ENCODE measurements at regions not wholly inside any gene's neighbourhood (a gene's known extent, or its start where the extent isn't known, plus 50 kb on each side); places are given as distances from the start of the nearest gene placed in this dataset.

DNA sequence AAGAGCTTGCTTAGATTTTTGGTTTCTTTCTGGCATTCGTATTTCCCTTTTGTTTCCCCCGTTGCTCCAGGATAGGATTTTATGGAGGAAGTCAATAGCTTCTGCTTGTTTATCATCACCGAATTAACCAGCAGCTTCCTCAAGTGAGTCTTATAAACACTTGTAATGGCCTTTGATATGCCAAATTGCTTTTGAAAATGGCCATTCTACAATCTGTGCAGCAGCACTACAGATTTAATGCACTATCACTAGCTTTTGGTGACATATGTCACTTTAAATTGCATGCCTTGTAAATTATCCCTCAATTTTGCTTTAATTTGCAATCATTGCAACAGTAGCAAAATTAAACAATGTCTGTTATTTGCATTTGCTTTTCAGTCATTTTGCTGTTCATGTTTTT lies 774.7 kb downstream of the METTL4 start:
- 64% methylated on average over 3 of the region's 3 CpGs for WGBS (ENCODE audit: insufficient coverage, low coverage, low lambda C conversion rate, missing lambda C conversion rate)
- TF ChIP-seq, protein P1, sequence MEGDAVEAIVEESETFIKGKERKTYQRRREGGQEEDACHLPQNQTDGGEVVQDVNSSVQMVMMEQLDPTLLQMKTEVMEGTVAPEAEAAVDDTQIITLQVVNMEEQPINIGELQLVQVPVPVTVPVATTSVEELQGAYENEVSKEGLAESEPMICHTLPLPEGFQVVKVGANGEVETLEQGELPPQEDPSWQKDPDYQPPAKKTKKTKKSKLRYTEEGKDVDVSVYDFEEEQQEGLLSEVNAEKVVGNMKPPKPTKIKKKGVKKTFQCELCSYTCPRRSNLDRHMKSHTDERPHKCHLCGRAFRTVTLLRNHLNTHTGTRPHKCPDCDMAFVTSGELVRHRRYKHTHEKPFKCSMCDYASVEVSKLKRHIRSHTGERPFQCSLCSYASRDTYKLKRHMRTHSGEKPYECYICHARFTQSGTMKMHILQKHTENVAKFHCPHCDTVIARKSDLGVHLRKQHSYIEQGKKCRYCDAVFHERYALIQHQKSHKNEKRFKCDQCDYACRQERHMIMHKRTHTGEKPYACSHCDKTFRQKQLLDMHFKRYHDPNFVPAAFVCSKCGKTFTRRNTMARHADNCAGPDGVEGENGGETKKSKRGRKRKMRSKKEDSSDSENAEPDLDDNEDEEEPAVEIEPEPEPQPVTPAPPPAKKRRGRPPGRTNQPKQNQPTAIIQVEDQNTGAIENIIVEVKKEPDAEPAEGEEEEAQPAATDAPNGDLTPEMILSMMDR (IDR thresholded peaks at IDR 0.05), result no peak
- no peak for TF ChIP-seq POLR2A (IDR thresholded peaks at IDR 0.05)
- no peaks in the 10 kb centered on the region for H3K4me1 ChIP-seq
- no peak for ATAC-seq
- intact Hi-C loops (cut with DNase I), result no loop called here
- no peak overlapping the region for H3K27ac ChIP-seq
- no peaks in the 10 kb centered on the region for H3K9me3 ChIP-seq
- no peaks in the 10 kb centered on the region for H3K27me3 ChIP-seq
- DNase-seq, result no peak
- H3K36me3 ChIP-seq, result no peaks in the 10 kb centered on the region
- H3K4me3 ChIP-seq, result no peak overlapping the region

DNA sequence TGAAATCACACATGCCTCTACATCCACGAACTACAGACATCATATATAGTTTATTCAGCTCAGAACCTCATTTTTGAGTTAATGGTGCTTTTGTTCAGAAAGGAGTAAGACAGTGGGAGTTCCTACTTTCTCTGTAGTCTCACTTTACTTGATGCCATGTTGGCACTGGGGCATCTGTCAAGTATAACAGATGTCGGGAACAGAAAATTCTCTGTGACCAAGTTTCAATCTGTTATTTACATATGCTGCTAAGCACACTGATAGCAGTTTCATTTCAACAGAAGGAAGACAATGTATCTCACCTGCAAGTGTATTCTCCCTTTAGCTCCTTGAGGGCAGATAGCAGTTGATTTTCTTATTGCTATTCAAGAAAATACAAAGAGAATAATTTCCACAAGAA lies 774.1 kb downstream of the METTL4 start:
- Histone ChIP-seq H3K4me1 (no peaks in the 10 kb centered on the region), H3K27me3 (no peaks in the 10 kb centered on the region), H3K36me3 (no peaks in the 10 kb centered on the region), H3K4me3 (no peak overlapping the region), H3K27ac (no peak overlapping the region), H3K9me3 (no peaks in the 10 kb centered on the region)
- 44% methylated on average over 2 of the region's 2 CpGs for WGBS (ENCODE audit: insufficient coverage, low coverage, low lambda C conversion rate, missing lambda C conversion rate)
- intact Hi-C loops (cut with DNase I), result no loop called here
- DNase-seq (no peak), ATAC-seq (no peak)
- TF ChIP-seq, protein P1 (IDR thresholded peaks at IDR 0.05), result no peak
- no peak for TF ChIP-seq POLR2A (IDR thresholded peaks at IDR 0.05)

DNA sequence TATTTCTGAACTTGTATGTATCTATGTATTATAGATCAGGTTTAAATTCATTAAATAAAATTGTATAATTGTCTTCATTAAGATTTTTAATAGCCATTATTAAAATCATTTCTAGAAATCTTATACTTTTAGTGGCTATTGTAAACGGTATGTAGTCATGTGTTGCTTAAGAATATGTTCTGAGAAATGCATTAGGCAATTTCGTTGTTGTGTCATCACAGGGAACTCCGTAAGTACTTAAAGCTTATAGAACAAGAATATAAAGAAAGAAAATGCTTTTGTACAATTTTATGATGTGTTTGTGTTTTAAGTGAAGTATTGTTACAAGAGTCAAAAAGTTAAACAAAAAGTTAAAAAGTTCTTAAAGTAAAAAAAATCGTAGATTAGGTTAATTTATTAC lies 765.8 kb downstream of the METTL4 start:
- 47% methylated on average over 4 of the region's 4 CpGs for WGBS (ENCODE audit: insufficient coverage, low coverage, low lambda C conversion rate, missing lambda C conversion rate)
- no peak for TF ChIP-seq POLR2A (IDR thresholded peaks at IDR 0.05)
- DNase-seq (no peak), ATAC-seq (no peak)
- no peaks in the 10 kb centered on the region for H3K36me3 ChIP-seq
- no peak overlapping the region for H3K27ac ChIP-seq
- intact Hi-C loops (cut with DNase I), result no loop called here
- no peaks in the 10 kb centered on the region for H3K4me1 ChIP-seq
- H3K27me3 ChIP-seq, result no peaks in the 10 kb centered on the region
- no peak overlapping the region for H3K4me3 ChIP-seq
- no peaks in the 10 kb centered on the region for H3K9me3 ChIP-seq

DNA sequence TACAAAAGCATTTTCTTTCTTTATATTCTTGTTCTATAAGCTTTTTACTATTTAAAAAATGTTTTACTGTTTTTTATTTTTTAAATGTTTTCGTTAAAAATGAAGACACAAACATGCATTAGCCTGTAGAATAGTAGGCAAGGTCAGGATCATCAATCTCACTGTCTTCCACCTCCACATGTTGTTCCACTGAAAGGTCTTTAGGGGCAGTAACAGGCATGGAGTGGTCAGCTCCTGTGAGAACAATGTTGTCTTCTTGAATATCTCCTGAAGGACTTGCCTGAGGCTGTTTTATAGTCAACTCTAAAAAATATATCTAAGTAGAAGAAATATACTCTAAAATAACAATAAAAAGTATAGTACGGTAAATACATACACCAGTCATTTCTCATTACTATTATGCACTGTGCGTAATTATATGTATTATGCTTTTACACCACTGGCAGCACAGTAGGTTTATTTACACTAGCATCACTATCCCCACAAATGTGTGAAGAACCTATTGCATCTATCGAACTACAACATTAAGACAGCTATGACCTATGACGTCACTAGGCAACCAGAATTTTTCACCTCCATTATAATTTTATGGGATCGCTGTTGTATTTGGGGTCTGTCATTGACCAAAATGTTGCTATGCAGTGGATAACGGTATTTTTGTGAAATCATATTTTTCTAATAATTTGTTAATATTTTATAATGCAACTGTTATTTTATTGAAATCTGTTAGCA lies 764.3 kb downstream of the METTL4 start:
- no peak for TF ChIP-seq POLR2A (IDR thresholded peaks at IDR 0.05)
- TF ChIP-seq, protein P1 (IDR thresholded peaks at IDR 0.05), result no peak
- no peaks in the 10 kb centered on the region for H3K9me3 ChIP-seq
- ATAC-seq, result no peak
- intact Hi-C loops (cut with DNase I), result no loop called here
- no peaks in the 10 kb centered on the region for H3K36me3 ChIP-seq
- no peaks in the 10 kb centered on the region for H3K27me3 ChIP-seq
- 73% methylated on average over 7 of the region's 7 CpGs for WGBS (ENCODE audit: insufficient coverage, low coverage, low lambda C conversion rate, missing lambda C conversion rate)
- DNase-seq, result no peak
- no peaks in the 10 kb centered on the region for H3K4me1 ChIP-seq
- no peak overlapping the region for H3K4me3 ChIP-seq
- no peak overlapping the region for H3K27ac ChIP-seq

DNA sequence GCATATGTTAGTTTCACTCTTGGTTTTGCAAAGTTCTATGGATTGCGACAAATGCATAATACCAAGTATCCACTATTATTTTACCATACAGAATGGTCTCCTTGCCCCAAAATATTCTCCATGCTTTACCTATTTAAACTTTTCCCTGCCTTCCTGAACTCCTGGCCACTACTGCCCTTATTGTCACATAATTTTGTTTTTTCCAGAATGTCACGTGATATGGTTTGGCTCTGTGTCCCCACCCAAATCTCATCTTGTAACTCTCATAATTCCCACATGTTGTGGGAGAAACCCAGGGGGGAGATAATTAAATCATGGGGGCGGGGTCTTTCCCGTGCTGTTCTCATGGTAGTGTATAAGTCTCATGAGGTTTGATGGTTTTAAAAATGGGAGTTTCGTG lies 760.0 kb downstream of the METTL4 start:
- no peak for TF ChIP-seq POLR2A (IDR thresholded peaks at IDR 0.05)
- TF ChIP-seq, protein P1 (IDR thresholded peaks at IDR 0.05), result no peak
- intact Hi-C loops (cut with DNase I), result no loop called here
- no peak overlapping the region for H3K4me3 ChIP-seq
- no peaks in the 10 kb centered on the region for H3K27me3 ChIP-seq
- H3K4me1 ChIP-seq, result no peaks in the 10 kb centered on the region
- H3K27ac ChIP-seq, result no peak overlapping the region
- 62% methylated on average over 5 of the region's 5 CpGs for WGBS (ENCODE audit: insufficient coverage, low coverage, low lambda C conversion rate, missing lambda C conversion rate)
- no peaks in the 10 kb centered on the region for H3K9me3 ChIP-seq
- no peaks in the 10 kb centered on the region for H3K36me3 ChIP-seq
- ATAC-seq (no peak), DNase-seq (no peak)

All from right lobe of liver (tissue), 6 donors.